SK-N-SH (cell line): ENCODE measurements at regions not wholly inside any gene's neighbourhood (a gene's known extent, or its start where the extent isn't known, plus 50 kb on each side); places are given as distances from the start of the nearest gene placed in this dataset.

Source experiments
- EZH2phosphoT487 ChIP-seq: fragments of 200-600 bp; sonication (generic); IDR thresholded peaks from 2 replicates; pipeline ENCODE4 v1.6.1; 2017; ENCODE audit warnings: low read depth, mixed run types, mild to moderate bottlenecking, antibody characterized with exemption, moderate library complexity, borderline replicate concordance
- MXI1 ChIP-seq: IDR thresholded peaks from 2 replicates; pipeline ENCODE4 v1.6.1; 2012; ENCODE audit warnings: mild to moderate bottlenecking, low read depth, low read length, improper control_type of control experiment
- POLR2AphosphoS5 ChIP-seq: IDR thresholded peaks from 2 replicates; pipeline ENCODE4 v1.6.1; 2012; ENCODE audit warnings: low read depth, low read length
- RXRA ChIP-seq: IDR thresholded peaks from 2 replicates; pipeline ENCODE4 v1.4.0; 2012; ENCODE audit warnings: low read depth, mild to moderate bottlenecking, borderline replicate concordance
- TAF1 ChIP-seq: IDR thresholded peaks from 2 replicates; pipeline ENCODE4 v1.6.1; 2012; ENCODE audit warnings: low read depth, mild to moderate bottlenecking, low read length, moderate library complexity, borderline replicate concordance
- USF2 ChIP-seq: fragments of 150-350 bp; IDR thresholded peaks from 2 replicates; pipeline ENCODE4 v1.6.1; 2017; ENCODE audit warnings: antibody characterized with exemption, low read length, low read depth, borderline replicate concordance
- YY1 ChIP-seq: IDR thresholded peaks from 2 replicates; pipeline ENCODE4 v1.4.0; 2012; ENCODE audit warnings: low read depth, mild to moderate bottlenecking
- TF ChIP-seq, protein P1 (sequence below): fragments of 200-600 bp; sonication (generic); IDR thresholded peaks from 2 replicates; pipeline ENCODE4 v1.6.1; 2017; ENCODE audit warnings: antibody characterized with exemption, mild to moderate bottlenecking, moderate library complexity
- TF ChIP-seq, protein P2 (sequence below): IDR thresholded peaks from 2 replicates; pipeline ENCODE4 v1.6.1; 2012; ENCODE audit warnings: mild to moderate bottlenecking, low read depth, low read length, moderate library complexity

- TF ChIP-seq EZH2phosphoT487 = no peak
- no peak for TF ChIP-seq USF2
- no peak for TF ChIP-seq MXI1
- TF ChIP-seq, protein P1, sequence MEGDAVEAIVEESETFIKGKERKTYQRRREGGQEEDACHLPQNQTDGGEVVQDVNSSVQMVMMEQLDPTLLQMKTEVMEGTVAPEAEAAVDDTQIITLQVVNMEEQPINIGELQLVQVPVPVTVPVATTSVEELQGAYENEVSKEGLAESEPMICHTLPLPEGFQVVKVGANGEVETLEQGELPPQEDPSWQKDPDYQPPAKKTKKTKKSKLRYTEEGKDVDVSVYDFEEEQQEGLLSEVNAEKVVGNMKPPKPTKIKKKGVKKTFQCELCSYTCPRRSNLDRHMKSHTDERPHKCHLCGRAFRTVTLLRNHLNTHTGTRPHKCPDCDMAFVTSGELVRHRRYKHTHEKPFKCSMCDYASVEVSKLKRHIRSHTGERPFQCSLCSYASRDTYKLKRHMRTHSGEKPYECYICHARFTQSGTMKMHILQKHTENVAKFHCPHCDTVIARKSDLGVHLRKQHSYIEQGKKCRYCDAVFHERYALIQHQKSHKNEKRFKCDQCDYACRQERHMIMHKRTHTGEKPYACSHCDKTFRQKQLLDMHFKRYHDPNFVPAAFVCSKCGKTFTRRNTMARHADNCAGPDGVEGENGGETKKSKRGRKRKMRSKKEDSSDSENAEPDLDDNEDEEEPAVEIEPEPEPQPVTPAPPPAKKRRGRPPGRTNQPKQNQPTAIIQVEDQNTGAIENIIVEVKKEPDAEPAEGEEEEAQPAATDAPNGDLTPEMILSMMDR = no peak
- TF ChIP-seq TAF1 = no peak
- TF ChIP-seq POLR2AphosphoS5 = no peak
- TF ChIP-seq, protein P2, sequence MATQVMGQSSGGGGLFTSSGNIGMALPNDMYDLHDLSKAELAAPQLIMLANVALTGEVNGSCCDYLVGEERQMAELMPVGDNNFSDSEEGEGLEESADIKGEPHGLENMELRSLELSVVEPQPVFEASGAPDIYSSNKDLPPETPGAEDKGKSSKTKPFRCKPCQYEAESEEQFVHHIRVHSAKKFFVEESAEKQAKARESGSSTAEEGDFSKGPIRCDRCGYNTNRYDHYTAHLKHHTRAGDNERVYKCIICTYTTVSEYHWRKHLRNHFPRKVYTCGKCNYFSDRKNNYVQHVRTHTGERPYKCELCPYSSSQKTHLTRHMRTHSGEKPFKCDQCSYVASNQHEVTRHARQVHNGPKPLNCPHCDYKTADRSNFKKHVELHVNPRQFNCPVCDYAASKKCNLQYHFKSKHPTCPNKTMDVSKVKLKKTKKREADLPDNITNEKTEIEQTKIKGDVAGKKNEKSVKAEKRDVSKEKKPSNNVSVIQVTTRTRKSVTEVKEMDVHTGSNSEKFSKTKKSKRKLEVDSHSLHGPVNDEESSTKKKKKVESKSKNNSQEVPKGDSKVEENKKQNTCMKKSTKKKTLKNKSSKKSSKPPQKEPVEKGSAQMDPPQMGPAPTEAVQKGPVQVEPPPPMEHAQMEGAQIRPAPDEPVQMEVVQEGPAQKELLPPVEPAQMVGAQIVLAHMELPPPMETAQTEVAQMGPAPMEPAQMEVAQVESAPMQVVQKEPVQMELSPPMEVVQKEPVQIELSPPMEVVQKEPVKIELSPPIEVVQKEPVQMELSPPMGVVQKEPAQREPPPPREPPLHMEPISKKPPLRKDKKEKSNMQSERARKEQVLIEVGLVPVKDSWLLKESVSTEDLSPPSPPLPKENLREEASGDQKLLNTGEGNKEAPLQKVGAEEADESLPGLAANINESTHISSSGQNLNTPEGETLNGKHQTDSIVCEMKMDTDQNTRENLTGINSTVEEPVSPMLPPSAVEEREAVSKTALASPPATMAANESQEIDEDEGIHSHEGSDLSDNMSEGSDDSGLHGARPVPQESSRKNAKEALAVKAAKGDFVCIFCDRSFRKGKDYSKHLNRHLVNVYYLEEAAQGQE = no peak
- TF ChIP-seq RXRA = no peak
- no peak for TF ChIP-seq YY1
These were observed 548.9 kb downstream of the NTRK3 start for GRCh38 chr15:87707566-87708130.
